ENCODE measurements at regions not wholly inside any gene's neighbourhood (a gene's known extent, or its start where the extent isn't known, plus 50 kb on each side); places are given as distances from the start of the nearest gene placed in this dataset.

DNA sequence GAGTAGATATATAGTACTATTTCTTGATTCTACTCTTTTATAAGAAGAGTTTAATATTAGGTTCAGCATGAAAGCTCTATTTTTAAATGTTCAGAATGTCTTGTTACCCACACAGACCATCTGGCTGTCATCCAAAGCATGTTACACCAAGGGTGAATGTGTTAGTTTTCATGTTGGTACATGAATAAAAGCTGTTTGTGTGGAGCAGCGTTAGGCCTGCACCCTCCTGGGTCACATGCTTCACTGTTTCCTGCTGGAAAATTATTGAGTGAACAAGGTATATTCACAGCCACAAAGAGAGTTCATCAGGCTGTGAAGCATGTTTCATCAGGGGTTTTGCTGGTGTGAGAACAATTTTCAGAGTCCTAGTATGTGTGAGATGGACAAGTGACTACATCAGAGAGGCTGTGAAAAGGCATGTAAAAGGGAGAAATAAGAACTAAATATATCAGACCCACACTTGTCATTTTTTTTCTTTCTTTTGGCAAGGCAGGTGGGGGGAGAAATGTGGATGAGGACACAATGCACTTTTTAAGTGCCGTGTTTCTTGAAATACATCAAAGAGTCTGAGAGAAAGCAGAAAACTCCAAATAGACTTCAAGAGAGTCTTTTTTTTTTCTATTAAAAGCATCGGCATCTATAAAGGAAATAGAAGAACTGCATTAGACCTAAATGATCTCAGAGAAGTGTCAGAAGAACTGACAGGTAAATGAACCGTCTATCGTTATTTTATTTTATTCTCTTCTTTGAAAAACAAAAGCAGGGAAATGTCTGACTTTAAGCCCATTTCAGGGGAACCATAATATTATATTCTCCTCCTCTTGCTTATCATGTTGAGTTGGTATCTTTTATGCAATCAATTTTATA lies 2429.7 kb downstream of the PCDH7 start:
- DNase-seq (ENCODE audit: low read depth in 2 of 2): no peak

- no peak for DNase-seq (ENCODE audit: low read depth in 2 of 2)
These were observed 2430.3 kb downstream of the PCDH7 start for GRCh38 chr4:33150525-33150910.

DNA sequence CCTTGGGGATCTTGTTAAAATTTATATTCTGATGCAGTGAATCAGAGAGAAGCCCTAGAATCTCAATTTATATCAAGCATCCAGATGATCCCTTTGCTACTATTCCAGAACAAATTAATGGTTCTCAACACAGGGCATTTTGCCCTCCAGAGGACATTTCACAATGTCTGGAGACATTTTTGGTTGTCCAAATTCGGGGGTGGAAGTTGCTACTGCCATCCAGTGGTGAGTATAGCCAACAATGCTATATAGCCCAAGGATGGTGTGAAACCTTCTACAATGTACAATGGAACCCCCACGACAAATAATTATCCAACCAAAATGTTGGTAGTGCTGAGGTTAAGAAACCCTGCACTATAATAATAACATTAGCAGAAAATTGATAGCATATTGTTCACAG lies 2440.0 kb downstream of the PCDH7 start:
- DNase-seq (ENCODE audit: low read depth in 2 of 2): no peak

DNA sequence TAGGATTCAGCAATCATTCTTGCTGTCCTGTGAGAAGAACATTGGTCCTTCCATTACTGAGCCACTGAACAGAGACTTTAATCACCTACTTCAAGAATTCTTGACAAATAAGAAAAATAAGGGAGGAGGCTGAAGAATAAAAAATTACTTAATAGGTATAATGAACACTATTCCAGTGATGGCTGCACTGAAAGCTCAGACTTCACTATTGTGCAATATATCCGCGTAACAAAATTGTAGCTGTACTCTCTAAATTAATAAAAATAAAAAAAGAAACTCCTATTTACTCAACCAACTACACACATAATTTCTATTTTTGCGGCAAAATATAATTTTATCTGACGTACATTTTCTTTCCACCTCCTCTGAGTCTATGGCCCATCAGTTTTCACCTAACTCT lies 2441.0 kb downstream of the PCDH7 start:
- no peak for DNase-seq (ENCODE audit: low read depth in 2 of 2)

DNA sequence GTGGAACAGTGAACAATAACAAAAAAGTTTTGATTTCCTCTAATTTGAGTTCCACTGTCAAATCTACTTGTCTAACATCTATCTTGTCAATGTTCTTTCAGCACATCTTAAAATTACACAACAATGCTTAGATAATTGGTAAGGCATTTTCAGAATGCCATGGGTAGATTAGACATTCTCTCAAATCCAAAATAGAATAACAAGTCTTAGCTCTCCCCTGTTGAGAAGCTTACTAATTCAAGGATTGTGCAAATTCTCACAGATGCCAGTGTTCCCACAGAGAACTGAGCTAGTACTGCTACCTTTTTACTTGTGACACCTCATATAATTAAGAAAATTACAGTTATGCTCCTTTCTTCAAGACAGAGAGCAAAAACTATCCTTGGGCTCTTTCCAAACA lies 2442.0 kb downstream of the PCDH7 start:
- DNase-seq (ENCODE audit: low read depth in 2 of 2): no peak

DNA sequence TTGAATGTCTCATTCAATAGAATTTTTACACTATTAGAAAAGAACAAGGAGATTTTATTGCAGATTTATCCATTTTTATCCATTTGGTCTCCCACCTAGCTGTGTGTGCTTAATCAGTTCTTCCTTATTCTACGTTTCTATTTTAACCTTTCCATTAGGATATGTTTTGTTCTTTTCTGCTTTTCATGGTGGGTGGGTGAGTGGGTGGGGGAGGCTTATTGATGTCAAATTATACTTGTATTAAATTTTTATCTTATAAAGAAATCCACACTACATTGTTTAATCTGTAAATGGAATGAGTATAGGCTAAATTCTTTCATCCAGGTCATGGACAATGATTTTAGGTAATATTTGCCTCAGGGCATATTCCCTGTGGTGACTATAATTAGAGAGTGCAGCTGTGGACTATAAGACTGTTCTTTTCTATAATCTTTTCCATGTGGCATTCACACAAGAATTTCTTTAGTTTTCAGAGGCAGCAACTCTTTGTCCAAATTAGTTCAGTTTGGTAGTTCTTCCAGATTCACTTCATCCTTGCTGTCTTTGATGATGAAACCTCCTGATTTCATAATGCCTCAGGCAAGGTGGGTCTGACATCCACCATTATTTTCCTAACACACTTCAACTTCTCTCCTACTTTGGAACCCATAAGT lies 2451.8 kb downstream of the PCDH7 start:
- DNase-seq (ENCODE audit: low read depth in 2 of 2): no peak

GRCh38 chr4:33176566-33176965 lies 2456.4 kb downstream of the PCDH7 start:
- no peak for DNase-seq (ENCODE audit: low read depth in 2 of 2)

- no peak for DNase-seq (ENCODE audit: low read depth in 2 of 2)
These were observed 2464.6 kb downstream of the PCDH7 start for GRCh38 chr4:33184657-33185290.

DNA sequence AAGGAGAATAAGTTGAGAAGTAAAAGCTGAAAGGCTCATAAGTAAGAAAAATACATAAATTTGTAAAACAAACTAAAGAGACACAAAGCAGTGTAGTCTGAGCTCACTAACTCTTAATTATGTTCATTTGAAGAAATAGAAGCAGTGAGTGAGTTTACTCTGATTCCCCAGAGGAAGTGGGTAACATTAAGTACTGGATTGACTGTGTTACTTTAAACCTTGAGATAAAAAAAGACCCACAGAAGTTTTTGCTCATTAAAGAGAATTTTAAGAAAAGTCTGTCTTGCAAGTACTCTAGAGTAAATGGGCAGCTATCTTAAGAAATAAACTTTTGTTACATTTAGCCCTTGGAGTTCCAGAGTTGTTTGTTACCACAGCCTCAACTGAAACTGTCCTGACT lies 2466.9 kb downstream of the PCDH7 start:
- no peak for DNase-seq (ENCODE audit: low read depth in 2 of 2)

DNA sequence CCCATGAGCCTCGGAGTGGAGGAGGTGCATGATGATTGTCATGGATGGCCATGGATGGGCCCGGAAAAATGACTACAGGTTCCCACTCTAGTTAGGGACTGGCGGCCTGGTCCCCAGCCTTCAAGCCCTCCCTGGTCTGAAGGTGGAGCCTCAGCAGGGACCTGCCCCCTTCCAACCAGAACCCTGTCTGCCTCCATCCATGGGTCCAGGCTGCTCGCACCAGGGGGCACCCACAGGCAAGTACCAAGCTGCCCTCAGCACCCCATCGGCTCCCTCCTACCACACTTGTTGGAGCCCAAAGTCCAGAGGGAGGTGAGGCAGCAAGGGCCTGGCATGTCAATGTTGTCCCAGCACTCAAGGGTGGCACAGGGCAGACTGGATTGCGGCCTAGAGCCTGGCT lies 2468.6 kb downstream of the PCDH7 start:
- no peak for DNase-seq (ENCODE audit: low read depth in 2 of 2)

GRCh38 chr4:33189169-33189568 lies 2469.0 kb downstream of the PCDH7 start:
- no peak for DNase-seq (ENCODE audit: low read depth in 2 of 2)

- no peak for DNase-seq (ENCODE audit: low read depth in 2 of 2)
These were observed 2472.9 kb downstream of the PCDH7 start for GRCh38 chr4:33193109-33193508.

DNA sequence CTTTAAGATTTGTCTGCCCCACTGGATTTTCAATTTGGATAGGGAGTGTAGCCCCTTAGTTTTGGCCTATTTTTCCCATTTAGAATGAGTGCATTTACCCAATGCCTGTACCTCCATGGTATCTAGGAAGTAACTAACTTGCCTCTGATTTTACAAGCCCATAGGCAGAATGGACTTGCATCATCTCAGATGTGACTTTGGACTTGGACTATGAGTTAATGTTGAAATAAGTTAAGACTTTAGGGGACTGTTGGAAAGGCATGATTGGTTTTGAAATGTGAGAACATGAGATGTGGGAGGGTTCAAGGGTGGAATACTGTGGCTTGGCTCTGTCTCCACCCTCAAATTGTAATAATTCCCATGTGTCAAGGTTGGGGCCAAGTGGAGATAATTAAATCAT lies 2480.2 kb downstream of the PCDH7 start:
- no peak for DNase-seq (ENCODE audit: low read depth in 2 of 2)

DNA sequence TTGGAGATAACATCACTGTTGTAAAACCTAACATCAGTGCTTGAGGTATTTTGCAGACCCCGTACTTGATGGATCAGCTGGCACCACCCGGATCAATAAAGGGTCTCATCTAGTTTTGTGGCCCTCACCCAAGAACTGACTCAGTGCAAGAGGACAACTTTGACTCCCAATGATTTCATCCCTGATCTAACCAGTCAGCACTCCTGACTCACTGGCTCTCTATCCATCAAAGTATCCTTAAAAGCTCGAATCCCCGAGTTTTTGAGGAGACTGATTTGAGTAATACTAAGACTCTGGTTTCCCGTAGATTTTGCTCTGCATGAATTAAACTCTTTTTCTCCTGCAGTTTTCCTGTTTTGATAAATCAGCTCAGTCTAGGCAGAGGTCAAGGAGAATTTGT lies 2498.1 kb downstream of the PCDH7 start:
- DNase-seq (ENCODE audit: low read depth in 2 of 2): no peak

DNA sequence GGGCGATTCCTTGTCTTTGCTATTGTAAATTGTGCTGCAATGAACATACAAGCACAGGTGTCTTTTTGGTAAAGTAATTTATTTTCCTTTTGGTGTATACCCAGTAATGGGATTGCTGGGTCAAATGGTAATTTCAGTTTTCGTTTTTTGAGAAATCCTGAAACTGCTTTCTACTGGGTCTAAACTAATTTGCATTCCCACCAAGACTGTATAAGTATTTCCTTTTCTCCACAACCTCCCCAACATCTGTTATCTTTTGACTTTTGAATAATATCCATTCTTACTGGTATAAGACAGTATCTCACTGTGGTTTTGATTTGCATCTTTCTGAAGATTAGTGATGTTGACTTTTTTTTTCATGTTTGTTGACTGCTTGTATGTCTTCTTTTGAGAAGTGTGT lies 2506.0 kb downstream of the PCDH7 start:
- DNase-seq (ENCODE audit: low read depth in 2 of 2): no peak

DNA sequence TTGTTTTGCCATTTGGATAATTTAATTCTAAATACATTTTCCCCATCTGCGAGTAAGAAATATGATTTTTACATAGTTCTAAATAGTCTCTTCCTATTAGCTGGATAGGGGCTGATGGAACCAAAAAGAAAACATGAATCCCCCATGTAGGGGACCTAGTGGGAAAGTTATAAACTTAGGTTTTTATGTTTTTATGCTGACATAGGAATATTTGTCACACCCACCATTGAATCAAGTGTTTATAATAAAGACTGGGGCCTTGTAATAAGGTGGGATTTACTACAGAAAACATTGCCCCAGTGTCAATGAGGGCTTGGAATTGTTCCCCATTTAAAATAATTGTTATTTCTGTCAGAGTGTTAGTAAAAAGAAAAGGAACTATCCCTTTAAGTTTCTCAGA lies 2506.6 kb downstream of the PCDH7 start:
- DNase-seq (ENCODE audit: low read depth in 2 of 2): no peak

DNA sequence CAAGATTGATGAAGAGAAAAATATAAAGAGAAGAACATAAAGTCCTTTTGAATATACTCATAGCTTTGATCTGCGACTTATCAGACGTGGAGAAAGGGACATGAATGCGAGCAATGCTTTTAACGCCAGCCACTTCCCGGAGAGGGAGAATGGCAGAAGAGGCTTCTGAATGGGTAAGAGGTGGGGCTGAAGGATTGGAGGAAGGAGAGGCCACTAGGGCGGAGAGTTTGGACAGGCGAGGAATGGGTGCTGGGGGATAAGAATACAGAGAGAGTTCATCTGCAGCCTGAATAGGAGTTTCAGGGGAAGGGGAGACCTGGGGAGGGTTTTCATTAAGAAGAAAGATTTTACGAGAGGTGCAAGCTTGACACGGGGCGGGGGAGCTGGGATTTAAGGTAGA lies 2534.9 kb downstream of the PCDH7 start:
- no peak for DNase-seq (ENCODE audit: low read depth in 2 of 2)

- no peak for DNase-seq (ENCODE audit: low read depth in 2 of 2)
These were observed 2535.3 kb downstream of the PCDH7 start for GRCh38 chr4:33255507-33255906.

DNA sequence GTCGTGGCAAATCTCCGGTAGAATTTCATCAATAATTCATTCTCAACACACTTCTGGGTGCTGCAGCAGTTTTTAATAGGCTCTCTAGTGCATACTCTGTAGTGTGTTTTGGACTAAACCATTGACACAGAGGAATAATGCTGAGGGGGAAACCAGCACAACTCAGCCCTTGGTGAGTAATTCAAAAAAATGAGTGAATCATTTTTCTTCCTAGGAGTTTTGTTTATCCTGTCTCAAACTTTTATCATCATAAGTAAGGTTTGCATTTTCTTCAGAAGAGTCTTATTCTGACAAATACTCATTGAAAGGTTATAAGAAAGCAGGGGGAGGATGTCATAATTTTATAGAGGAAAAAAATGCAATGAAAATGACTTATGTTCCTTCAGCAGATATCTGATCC lies 2542.7 kb downstream of the PCDH7 start:
- DNase-seq (ENCODE audit: low read depth in 2 of 2): no peak

DNA sequence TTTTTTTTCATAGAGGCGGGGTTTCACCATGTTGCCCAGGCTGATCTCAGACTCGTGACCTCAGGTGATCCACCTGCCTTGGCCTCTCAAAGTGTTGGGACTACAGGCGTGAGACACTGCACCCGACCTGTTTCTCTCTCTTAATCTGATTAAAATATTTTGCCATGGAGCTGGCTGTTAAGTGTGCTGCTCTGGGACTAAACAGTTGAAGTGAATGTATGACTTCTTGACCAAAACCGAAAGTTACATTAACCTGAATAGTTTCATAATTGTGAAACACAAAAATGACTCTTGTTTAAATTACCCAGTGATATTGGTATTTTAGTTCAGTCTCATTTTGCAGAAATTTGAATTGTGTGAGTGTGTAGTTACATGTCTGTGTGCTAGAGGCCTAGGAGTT lies 2548.6 kb downstream of the PCDH7 start:
- DNase-seq (ENCODE audit: low read depth in 2 of 2): no peak

DNA sequence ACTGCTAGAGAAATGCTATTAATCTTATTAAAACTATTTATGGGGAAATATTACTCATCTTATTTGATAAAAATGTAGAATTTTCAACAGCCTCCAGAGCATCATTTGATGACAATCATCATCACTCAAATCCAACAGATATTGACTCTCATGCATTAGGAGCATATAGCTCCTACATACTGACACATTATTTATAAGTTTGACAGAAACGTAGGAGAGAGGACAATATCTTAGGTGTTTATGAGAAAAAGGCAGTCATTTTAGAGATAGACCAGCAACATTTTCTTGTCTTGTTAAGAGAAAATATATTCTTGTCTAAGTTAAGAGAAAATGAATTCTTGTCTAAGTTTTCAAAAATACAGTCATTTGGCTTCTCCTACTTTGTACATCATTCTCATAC lies 2550.2 kb downstream of the PCDH7 start:
- no peak for DNase-seq (ENCODE audit: low read depth in 2 of 2)

DNA sequence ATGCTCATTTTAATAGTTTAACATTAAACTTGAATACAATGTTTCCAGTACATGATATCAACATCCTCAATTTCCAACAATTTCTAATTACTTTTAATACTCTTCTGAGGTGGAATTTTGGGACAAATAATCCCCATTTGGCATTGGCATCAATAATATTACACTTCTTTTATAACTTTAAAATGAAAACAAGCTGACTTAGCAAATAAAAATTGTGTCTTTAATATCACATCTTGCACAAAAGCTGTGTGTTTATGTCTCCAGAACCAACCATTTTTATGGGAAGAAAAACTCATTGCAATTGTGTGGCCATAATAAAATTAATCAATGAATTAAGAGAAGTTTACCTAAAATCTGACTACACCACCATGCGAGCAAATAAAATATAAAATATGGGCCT lies 2552.6 kb downstream of the PCDH7 start:
- DNase-seq (ENCODE audit: low read depth in 2 of 2): no peak

GRCh38 chr4:33283818-33284217 lies 2563.6 kb downstream of the PCDH7 start:
- no peak for DNase-seq (ENCODE audit: low read depth in 2 of 2)

All from stimulated activated CD8-positive, alpha-beta memory T cell treated with anti-CD3 and anti-CD28 coated beads, Interleukin-2, amount 100 ng/mL, for 48 hours (primary cell).